NCI-H128 (cell line): ENCODE measurements at regions not wholly inside any gene's neighbourhood (a gene's known extent, or its start where the extent isn't known, plus 50 kb on each side); places are given as distances from the start of the nearest gene placed in this dataset.

Source experiments
- DNase-seq: peaks from one replicate; lab custom pipeline; 2025; ENCODE audit not compliant: unreplicated experiment; lab: John Stamatoyannopoulos, UW

DNA sequence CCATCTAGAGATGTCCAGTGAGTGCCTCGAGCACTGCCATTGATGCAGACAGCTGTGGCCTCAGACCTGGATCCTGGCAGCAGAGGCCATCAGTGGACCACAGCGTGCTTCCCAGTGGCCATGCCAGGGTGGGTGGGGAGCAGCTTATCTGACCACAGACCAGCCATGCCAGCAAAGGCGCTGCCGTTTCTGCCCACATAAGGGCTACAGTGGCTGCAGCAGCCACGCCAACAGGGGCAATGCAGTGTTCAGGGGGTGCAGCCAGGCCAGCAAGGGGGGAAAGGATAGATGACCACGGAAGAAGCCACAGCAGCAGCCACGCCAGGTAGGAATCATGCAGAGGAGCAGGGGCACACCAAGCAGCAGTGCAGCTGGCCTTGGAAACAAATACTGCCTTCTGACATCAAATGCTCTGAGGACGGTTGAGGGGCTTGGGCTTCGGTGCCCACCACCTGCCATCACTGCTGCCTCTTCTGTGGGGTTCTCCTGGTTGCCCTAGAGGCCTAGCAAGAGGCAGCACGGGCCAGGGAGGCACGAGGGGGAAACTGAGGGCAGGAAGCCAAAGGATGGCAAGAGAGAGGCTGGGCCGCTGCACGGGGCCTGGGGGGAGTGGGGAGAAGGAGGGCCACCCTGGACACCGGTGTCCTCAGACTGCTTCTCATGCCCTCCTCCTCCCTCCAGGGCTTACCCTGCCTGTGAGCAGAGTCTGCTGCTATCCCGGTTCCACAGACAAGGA lies 94.7 kb upstream of the RUNX3 start:
- DNase-seq, result no peak

DNA sequence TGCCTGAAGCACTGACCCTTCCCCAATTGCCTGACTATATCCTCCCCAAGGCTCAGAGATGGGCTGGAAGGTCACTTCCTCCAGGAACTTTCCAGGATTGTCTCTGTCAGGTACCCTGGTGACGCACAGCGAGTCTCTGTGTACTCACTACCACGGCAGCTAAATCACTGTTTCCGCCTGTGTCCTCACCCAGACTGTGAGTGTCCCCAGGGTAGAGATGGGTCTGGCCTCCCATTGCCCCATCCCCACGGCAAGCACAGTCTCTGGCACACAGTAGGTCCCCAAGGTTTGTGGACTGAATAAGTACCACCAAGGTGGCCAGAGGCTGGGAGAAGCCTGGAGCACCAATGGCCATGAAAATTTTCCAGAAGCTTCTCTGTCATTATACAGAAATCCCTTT lies 93.8 kb upstream of the RUNX3 start:
- DNase-seq, result no peak

DNA sequence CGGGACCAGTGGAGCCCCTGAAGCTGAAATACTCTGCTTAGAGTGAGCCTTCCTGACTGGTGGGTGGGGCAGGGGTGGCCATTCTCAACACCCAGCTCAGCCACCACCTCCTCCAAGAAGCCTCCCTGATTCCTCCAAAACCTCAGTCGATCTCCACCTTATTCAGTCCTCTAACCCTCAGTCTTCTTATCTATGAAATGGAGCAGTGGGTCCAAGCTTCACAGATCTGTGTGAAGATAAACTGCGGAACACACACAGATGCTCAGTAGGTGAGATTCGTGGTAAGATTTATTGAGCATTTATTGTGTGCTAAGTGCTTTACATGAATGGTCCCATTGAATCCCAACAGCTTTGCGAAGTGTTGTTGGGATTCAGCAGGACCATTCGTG lies 93.1 kb upstream of the RUNX3 start:
- DNase-seq, result no peak

DNA sequence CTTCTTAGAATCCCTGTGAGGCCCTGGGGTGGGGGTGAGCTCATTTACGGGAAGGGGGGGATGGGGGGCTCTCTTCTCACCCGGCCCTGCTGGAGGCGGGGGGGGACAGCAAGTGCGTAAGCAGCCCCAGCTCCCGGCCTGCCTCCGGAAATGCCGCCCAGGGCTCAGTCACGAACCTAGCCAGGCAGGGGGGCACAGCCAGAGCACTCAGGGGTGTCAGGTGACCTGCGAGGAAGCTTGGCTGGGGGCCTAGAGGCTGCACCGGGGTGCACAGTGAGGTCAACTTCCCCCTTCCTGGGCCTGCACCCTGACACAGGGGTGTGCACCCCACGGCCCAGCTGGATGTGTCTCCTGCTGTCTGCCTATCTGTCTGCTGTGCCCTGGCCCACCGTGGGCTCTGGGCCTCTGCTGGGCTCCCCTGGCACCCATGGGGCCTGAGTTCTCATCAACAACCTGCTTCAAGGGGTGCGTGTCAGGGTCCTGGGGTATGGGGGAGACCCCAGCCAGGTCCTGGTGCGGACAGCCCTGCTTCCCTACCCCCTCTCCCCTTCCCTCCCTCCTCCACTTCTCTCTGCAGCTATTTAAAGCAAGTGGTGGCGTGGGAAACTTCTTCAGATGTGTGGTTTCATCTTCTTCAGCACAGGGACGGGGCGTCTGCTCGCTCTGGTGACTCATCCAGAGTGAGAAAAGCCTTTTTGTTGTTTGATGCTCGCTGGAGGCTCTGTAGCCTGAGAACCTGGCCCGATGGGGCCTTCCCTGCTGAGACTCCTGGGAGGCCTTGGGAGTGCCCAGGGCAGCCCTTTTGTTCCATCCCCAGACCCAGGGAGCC lies 92.5 kb upstream of the RUNX3 start:
- DNase-seq, result no peak

DNA sequence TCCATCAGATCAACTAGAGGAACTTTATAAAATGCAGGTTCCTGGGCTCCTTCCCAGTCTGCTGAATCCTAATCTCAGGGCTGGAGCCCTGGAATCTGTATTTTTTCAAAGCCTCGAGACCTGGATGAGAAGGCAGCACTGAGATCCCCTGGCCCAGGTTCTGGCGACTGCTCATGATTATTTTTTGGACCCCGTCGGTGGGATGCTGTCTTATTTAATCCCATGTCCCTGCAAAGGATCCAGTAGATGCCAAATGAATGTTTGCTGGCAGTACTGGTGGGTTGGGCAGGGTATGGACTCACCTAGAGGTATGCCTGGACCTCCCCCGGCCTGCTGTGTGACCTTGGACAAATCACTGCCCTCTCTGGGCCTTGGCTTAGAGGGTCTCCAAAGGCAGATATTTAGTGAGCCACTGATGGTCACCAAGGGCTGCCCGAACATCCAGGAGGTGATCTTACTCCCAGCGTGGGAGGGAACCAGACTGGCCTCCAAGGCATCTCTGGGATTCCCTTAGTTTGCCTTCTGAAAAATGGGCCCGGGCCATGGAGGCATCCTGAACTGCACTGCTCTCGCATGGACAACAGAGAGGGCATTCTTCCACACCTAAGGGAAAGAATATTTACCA lies 91.6 kb upstream of the RUNX3 start:
- DNase-seq, result no peak

DNA sequence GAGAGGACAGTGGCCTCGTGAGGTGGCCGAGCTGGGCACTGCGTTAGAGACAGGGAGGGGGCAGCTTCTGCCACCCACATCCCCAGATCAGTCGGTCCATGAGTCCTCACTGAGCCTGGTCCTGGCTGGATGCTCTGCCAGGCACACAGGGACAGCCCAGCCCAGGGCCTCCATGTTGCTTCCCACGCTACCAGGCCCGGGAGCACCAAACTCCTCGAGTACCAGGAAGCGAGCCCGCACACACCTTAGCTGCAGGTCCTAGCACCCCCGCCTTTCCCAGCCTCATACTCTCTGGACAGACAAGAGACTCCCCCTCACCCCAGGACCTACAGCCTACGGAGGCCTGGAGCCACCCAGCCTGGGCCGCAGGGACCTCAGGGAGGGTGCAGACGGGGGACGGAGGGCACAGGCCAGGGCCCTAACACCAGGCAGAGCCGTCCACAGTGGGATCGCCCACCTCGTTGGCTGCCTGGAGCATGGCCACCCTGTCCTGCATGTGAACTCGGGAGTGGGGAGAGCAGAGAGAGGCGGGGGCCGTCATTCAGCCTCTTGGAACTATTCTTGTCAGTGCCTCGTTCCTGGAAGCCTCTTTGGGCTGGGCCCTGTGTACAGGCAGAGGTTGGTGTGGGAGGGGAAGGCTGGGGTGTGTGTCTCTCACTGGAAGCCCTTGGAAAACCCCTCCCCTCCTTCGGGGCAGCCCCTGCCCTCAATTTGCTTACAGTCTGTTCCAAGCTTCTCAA lies 90.9 kb upstream of the RUNX3 start:
- no peak for DNase-seq

DNA sequence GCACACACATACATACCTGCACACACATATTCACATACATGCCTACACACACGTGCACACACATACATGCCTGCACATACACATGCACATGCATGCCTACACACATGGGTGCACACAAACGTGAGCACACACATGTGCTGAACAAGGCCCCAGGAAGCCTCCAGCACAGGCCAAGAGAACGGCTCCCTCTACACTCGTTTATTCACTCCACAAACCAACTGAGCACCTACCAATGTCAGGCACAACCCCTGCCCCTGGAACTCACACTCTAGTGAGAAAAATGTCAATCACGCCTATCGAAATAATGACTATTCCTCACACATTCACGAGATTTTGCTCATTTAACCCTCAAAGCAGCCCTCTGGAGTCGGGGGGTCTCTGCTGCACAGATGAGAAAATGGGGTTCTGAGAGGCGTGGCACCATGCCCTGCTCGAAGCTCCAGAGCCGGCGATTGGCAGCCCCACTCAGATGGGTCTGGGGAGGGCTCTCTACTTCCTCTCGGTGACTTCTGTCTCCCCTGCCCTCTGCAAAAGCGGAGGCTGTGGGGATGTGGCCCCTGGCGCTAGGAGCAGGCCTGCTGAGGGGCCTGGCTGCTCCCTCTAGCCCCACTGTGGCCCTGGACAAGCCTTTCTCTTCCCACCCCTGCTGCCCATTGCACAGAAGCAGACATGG lies 90.2 kb upstream of the RUNX3 start:
- DNase-seq, result no peak

DNA sequence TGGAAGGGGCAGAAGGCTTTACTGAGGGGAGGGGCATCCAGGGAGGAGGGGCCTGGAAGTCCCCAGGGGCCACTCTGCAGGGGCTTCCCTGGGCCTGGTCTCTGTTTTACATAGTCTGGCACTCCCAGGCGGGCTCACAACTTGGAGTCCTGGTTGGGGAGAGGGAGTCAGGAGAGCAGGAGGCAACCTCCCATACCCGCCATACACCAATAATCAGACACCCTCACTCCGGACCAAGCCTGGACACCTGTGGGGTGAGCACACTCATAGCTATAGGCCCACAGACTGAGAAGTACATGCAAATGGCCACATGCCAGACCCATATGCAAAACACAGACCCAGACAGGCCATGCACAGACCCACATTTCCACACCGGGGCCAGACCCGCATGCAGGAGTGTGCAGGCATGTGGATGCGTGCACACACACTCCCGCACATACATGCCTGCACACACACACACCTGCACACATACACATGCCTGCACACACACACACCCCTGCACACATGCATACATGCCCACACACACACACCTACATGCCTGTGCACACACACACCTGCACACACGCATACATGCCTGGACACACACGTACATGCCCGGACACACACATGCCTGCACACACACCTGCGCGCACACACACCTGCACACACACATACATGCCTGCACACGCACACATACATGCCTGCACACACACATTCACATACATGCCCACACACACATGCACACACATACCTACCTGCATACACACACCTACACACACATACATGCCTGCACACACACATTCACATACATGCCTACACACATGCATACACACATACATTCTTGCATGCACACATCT lies 89.5 kb upstream of the RUNX3 start:
- DNase-seq, result no peak

DNA sequence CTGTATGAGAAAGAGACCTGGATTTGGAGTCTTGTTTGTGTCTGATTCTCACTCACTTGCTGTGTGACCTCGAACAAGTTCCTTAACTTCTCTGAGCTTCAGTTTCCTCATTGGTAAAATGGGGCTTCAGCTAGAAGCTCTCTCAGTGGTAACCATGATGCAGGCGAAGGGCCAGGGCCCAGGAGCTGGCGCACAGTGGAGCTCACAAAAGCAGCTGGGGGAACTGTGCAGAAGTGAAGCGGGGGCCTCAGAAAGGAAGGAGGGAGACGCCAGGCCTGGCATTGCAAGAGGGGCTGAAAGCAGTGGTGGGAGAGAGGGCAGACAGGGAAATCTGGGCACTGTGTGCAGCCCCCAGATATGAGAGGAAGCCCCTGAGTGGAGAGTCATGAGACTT lies 88.9 kb upstream of the RUNX3 start:
- DNase-seq, result no peak

DNA sequence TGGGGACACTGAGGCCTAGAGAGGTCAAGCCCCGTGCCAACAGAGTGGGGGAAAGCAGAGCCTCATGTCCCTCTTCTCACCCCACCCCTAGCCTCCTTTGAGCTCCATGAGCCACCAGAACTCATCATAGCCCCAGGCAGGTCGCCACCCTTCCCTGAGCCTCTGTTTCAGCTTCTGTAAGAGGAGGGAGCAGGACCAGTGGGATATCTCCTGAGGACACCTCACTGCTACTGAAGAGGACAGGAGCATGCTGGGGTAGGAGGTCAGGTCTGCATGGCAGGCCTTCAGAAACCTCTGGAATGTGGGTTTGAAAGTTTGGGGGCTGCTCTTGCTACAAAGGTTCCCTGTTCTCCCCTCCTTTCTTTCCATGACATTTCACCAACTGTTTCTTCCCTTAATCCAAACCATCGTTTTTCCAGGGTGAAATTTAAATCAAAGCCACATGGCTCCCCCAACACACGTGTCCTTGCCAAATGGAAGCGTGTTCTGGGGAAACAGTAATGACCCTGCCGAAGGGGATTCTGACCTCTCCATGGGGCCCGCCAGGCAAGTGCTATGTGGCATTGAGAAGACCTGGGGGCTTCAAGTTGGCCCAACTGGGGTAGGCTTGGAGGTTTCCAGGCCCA lies 88.1 kb upstream of the RUNX3 start:
- DNase-seq, result no peak

DNA sequence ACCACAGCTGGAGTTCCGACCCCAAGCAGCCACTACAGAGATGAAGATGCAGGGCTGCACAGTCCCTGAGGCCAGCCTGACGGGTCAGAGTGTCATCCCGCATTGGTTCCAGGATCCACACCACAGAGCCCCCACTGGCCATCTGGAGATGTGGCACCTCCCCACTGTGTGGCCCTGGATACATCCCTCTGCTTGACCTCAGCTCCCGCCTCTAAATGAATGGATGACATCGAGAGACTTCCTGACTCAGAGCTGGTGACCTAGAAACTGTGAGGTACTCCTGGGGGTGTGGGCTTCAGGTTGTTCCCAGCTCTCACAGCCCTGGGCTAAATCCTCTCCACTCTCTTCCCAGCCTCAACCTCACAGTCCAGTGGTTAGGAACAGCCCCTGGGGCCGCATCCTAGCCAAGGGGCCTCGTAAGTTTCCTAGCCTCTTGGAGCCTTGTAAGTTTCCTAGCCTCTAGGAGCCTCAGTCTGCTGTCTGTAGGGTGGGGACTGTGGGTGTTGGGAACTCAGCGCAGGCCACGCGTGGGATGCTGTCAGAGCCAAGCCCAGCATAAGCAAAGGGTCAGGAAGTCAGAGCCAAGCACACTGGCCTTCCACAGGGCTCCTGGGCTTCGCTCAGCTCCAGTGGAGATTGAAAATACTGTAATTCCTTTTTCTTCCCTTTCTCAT lies 87.5 kb upstream of the RUNX3 start:
- DNase-seq, result no peak

DNA sequence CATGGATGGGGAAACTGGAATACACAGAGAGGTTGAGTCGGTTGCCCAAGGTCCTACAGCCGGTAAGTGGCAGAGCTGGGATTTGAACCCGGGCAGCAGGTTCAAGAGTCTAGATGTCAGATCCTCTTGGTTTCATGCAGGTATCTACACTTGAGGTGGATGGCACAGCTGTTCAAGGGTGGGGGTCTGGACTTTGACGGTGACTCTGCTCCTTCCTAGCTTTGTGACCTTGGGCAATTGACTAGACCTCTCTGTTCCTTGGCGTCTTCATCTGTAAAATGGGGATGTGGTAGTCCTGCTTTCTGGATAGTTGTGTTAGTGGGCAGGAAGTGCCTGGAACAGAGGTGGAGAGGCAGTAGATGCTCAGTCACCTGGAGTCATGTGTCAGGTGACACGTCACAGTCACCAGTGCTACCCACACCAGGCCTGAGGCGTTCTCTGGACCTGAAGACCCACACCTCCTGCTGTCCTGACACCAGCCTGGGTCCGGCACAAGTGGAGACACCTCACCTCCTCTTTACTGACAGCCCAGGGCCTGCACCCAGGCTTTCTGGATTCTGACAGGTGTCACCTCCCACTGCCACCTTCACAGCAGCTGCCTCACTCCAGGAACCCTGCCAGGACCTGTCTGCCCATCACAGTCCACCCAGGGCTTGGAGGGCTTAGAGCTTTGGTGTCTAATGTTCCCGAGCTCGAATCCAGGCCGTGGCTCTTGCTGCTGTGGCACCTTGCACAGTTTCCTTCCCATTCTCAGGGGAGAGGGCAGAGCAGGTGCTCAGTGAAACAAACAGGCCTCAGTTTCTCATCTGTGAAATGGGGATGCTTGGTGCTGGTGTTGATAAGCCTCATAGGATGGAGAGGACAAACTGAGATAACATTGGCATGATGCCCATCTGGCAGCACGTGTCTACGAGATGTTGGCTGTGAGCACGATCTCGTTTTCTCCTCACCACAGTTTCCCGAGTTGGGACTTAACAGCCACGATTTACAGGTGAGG lies 83.2 kb upstream of the RUNX3 start:
- no peak for DNase-seq

DNA sequence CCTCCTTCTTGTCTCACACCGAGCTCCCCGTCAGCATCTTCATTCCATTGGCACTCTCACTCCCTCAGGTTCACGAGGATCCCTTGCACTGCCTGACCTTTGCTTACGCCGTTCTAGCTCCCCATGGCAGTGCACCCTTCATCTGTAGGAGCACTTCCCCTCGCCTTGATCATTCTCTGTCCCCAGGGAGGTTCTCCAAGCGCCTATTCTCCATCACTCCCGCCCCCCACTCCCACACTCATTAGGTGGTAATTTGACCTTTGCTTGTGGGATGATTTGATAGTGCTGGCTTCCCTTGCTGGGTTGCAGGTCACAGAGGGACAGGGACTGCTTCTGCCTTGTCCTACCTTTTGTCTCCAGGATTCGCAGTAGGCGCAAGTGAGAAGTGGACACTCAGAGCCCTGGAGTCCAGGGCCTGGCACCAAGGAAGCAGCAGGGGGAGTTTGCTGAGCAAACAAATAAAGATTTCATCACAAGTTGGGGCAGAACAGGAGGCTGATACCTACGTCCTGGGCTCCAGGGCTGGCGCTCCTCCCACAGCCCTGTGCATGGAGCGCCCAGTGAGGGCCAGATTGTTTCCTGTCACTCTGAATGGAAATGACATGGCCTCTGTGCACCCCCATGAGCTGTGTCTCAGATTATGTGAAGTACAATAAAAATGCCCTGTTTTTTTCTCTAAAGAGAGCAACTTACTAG lies 82.0 kb upstream of the RUNX3 start:
- no peak for DNase-seq

DNA sequence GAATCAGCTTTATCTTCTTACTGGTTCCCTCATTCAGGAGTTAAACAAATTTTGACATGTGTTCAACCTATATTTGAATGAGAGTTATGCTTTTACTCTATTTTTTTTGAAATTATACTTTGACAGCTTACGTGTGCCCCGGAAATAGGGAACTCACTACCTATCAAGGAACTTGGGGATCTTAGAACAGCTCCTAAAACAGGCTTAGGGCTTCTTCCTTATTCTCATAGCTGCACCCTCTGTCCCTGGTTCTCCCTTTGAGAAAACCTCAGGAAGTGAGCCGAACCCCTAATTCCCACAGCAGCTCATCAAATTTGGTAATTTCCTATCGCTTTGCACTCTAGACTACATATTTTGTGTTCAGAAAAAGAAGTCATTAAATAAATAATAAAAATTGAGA lies 81.2 kb upstream of the RUNX3 start:
- no peak for DNase-seq

DNA sequence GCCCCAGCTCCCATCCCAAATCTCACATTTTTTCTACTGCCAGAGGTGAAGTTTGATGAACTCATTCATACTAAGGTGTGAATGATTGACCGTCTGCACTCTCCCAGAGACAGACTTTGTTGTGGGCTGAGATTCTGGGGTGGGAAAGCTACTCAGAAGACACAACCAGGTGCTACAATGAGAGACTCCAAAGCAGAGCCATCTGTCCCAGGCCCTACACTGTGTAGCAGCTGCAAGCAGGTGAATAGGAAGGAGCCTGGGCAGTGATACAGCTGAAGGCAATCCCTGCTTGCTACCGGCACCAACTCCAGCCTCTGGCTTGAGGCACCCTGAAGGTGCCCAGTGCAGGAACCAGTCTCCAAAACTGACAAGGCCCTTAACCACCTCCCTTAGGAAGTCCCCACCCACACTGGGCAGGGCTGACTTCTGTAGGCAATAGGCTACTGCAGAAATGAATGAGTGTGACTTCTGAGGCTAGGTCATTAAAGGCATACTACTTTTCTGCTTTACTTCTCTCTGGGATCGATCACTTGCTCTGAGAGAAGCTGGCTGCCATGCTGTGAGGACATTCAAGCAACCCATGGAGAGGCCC lies 79.7 kb upstream of the RUNX3 start:
- DNase-seq, result no peak

DNA sequence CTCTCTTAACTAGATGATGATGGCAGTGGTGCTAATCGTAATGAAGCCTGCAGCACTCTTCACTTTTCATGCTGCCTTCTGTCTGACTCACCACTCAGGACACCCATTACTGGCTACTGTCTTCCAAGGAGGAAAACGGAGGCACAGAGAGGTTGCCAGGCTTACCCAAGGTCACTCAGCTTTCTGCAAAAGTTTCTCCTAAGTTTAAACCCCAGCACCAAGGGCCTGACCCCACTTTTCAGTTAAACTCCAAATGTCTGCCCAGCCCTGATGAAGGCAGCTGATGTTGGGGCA lies 78.1 kb upstream of the RUNX3 start:
- DNase-seq, result no peak
